ENCODE measurements at regions not wholly inside any gene's neighbourhood (a gene's known extent, or its start where the extent isn't known, plus 50 kb on each side); places are given as distances from the start of the nearest gene placed in this dataset.

DNA sequence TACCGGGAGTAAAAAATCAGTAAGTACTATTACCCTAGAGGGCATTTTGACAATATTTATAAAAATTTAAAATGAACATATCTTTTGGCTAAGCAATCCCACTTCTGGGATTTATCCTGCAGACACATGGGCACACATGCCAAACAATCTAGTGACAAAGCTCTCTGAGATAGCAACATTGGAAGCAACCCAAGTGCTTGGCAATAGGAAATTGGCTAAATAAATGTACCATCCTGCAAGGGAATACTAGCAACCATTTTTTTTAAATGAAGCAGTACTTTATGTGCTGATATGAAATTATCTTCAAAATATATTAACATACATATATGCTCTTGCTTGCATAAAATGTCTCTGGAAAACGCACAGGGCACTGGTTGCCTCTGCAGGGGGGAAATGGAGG is 133.8 kb downstream of the SNX5 start:
- H3K27me3 ChIP-seq: no peaks in the 10 kb centered on the region

DNA sequence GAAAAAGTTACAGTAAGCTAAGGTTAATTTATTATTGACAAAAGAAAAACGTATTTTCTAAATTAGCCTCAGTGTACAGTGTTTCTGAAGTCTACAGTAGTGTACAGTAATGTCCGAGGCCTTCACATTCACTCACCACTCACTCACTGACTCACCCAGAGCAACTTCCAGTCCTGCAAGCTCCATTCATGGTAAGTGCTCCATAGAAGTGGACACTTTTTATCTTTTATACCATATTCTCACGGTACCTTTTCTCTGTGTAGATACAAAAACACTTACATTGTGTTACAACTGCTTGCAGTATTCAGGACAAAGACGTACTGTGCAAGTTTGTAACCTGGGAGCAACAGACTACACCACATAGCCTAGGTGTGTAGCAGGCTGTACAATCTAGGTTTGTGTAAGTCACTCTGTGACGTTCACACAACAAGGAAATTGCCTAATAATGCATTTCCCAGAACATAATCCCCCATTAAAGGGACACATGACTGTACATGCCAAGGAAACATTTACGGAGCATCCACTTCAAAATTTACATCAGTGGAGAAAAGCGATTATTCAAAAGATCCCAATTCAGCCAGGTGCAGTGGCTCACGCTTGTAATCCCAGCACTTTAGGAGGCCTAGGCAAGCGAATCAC is 133.4 kb downstream of the BANF2 start:
- no peaks in the 10 kb centered on the region for H3K9me3 ChIP-seq
- DNase-seq (ENCODE audit: low spot score): no peak
- no peaks in the 10 kb centered on the region for H3K27me3 ChIP-seq
- no peaks in the 10 kb centered on the region for H3K36me3 ChIP-seq
- no peak overlapping the region for H3K4me3 ChIP-seq
- peaks cover 3 to 32% of the 10 kb centered on the region in 2 donors for H3K4me1 ChIP-seq
- TF ChIP-seq CTCF (IDR thresholded peaks at IDR 0.05): no peak
- H3K27ac ChIP-seq: no peak overlapping the region

More for the DNA sequence above, 133.8 kb downstream of the SNX5 start:
- Histone ChIP-seq H3K36me3 (no peaks in the 10 kb centered on the region), H3K4me3 (no peak overlapping the region), H3K4me1 (peaks cover 3 to 32% of the 10 kb centered on the region in 2 donors), H3K27ac (peak overlapping the region; percentile 80 to 90), H3K9me3 (no peaks in the 10 kb centered on the region)
- TF ChIP-seq CTCF (IDR thresholded peaks at IDR 0.05): no peak
- DNase-seq (ENCODE audit: low spot score): no peak

- H3K9me3 ChIP-seq: no peaks in the 10 kb centered on the region
- H3K27me3 ChIP-seq: no peaks in the 10 kb centered on the region
- no peak overlapping the region for H3K27ac ChIP-seq
- H3K4me3 ChIP-seq: no peak overlapping the region
- no peaks in the 10 kb centered on the region for H3K36me3 ChIP-seq
- no peak for DNase-seq (ENCODE audit: low spot score)
- no peak for TF ChIP-seq CTCF (IDR thresholded peaks at IDR 0.05)
- H3K4me1 ChIP-seq: peaks cover 3 to 32% of the 10 kb centered on the region in 2 donors
Observed at GRCh38 chr20:17832236-17832915, 132.6 kb downstream of the BANF2 start.

DNA sequence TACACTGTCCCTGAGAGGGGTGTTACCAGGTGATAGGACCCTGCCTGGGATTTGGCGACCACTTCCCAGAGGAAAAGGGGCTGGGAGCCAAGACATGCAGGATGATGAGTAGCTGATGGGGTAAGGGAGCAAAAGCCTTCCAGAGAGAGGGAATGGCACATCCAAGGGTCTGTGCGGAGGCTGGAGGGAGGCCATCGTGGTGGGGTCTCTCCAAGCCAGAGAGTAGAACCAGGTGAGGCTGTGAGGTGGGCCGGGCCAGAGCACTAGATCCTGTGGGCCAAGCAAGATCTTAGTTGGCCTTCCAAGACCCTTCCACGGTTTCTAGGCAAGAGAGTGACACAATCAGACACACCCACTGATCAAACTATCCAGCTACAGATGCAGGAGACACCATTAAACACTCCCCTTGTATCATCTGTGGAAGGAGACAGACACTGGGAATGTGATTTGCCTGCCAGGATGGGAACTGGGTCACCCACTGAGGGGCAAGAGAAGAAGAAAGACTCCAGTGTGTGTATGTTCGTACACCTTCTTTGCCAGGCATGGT is 128.9 kb downstream of the BANF2 start:
- no peak for DNase-seq (ENCODE audit: low spot score)
- peaks cover 0 to 14% of the 10 kb centered on the region in 2 donors for H3K4me1 ChIP-seq
- no peaks in the 10 kb centered on the region for H3K27me3 ChIP-seq
- no peaks in the 10 kb centered on the region for H3K9me3 ChIP-seq
- no peak overlapping the region for H3K27ac ChIP-seq
- H3K4me3 ChIP-seq: no peak overlapping the region
- no peak for TF ChIP-seq CTCF (IDR thresholded peaks at IDR 0.05)
- H3K36me3 ChIP-seq: no peaks in the 10 kb centered on the region

GRCh38 chr20:17827759-17828559 is 128.2 kb downstream of the BANF2 start:
- no peak for DNase-seq (ENCODE audit: low spot score)
- H3K4me1 ChIP-seq: peaks cover 0 to 14% of the 10 kb centered on the region in 2 donors
- no peak overlapping the region for H3K27ac ChIP-seq
- no peak overlapping the region for H3K4me3 ChIP-seq
- TF ChIP-seq CTCF (IDR thresholded peaks at IDR 0.05): no peak
- H3K27me3 ChIP-seq: no peaks in the 10 kb centered on the region
- H3K36me3 ChIP-seq: no peaks in the 10 kb centered on the region
- no peaks in the 10 kb centered on the region for H3K9me3 ChIP-seq

All from right atrium auricular region (tissue), 2 donors.